ENCODE measurements at regions not wholly inside any gene's neighbourhood (a gene's known extent, or its start where the extent isn't known, plus 50 kb on each side); places are given as distances from the start of the nearest gene placed in this dataset.

DNA sequence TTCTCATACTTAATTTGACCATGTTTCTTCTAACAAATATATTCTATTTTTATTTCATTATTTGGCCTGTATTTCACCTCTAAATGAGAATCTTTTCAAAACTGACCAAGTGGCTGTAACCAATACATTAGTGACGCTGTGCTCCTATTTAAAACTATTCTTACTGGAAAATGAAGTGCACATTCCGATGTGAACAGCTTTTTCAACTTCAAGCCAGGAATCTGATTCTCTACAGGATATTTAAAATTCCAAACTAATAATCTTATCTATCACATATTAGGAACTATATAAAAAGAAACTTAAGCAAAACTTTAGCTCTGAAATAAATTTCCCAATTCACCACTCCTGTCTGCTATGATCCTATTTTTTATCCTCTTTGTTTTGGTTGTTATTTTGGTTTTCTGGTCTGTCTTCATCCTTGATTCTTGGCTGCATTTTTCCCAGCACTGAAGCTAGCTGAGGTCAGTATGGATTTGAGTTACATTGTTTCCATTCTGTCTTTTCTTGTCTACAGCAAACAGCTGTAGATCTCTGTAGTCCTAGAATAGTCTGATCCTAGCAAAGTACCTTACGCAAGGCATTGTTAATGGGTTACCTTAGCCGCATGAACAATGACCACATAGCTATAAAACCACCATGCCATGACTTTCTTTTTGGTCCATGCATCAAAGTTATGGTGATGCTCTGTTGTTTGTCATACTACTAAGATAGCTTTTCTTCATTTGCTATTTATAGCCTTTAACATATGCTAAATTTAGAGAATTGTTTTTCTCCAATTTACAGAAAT is 748.6 kb upstream of the SPRY2 start:
- TF ChIP-seq CTCF (IDR thresholded peaks at IDR 0.05; ENCODE audit: extremely low read depth in 1 of 2, insufficient read depth in 1 of 2, low read depth in 1 of 2, low read length in 2 of 2) (no peak), MYC (IDR thresholded peaks at IDR 0.05; ENCODE audit: low read depth, low read length) (no peak), POLR2A (IDR thresholded peaks at IDR 0.05; ENCODE audit: low read depth, low read length) (no peak), GATA2 (IDR thresholded peaks at IDR 0.05; ENCODE audit: insufficient read depth, insufficient read length, low read depth, low read length) (no peak), EZH2 (IDR thresholded peaks at IDR 0.05; ENCODE audit: borderline replicate concordance, low read depth, low read length, severe bottlenecking) (no peak), POLR2AphosphoS5 (IDR thresholded peaks at IDR 0.05; ENCODE audit: insufficient read depth, low read depth, low read length) (no peak)

All from endothelial cell of umbilical vein (primary cell).